GM21526 (cell line): ENCODE measurements at regions not wholly inside any gene's neighbourhood (a gene's known extent, or its start where the extent isn't known, plus 50 kb on each side); places are given as distances from the start of the nearest gene placed in this dataset.

Experiments used
- ATAC-seq: cut with Tn5 transposase; IDR thresholded peaks from one replicate; pipeline ENCODE4 v1.9.1; 2021; ENCODE audit warnings: moderate library complexity; ENCODE audit not compliant: unreplicated experiment, low FRiP score

- no peak for ATAC-seq
Observed at GRCh38 chr5:8135742-8136141, 266.8 kb downstream of the MTRR start.

- no peak for ATAC-seq
Observed at GRCh38 chr5:8136271-8136670, 267.3 kb downstream of the MTRR start.

GRCh38 chr5:8137941-8138550 lies 269.1 kb downstream of the MTRR start:
- ATAC-seq: no peak

GRCh38 chr5:8138884-8139283 lies 269.9 kb downstream of the MTRR start:
- no peak for ATAC-seq

- no peak for ATAC-seq
Observed at GRCh38 chr5:8150791-8151190, 281.8 kb downstream of the MTRR start.

GRCh38 chr5:8156706-8157105 lies 287.8 kb downstream of the MTRR start:
- ATAC-seq: no peak

GRCh38 chr5:8157320-8157822 lies 288.4 kb downstream of the MTRR start:
- ATAC-seq: no peak

- no peak for ATAC-seq
Observed at GRCh38 chr5:8176101-8176693, 307.2 kb downstream of the MTRR start.

GRCh38 chr5:8184455-8185063 lies 315.6 kb downstream of the MTRR start:
- peak; percentile 85 for ATAC-seq

GRCh38 chr5:8185852-8186251 lies 316.9 kb downstream of the MTRR start:
- no peak for ATAC-seq

- no peak for ATAC-seq
Observed at GRCh38 chr5:8188874-8189565, 320.1 kb downstream of the MTRR start.

GRCh38 chr5:8192840-8193239 lies 323.9 kb downstream of the MTRR start:
- no peak for ATAC-seq

- ATAC-seq: no peak
Observed at GRCh38 chr5:8196061-8196460, 327.1 kb downstream of the MTRR start.

- no peak for ATAC-seq
Observed at GRCh38 chr5:8208307-8208706, 339.4 kb downstream of the MTRR start.

GRCh38 chr5:8209500-8209899 lies 340.6 kb downstream of the MTRR start:
- ATAC-seq: no peak

GRCh38 chr5:8213701-8214240 lies 344.8 kb downstream of the MTRR start:
- no peak for ATAC-seq

GRCh38 chr5:8216921-8217320 lies 348.0 kb downstream of the MTRR start:
- ATAC-seq: no peak

GRCh38 chr5:8226148-8226547 lies 357.2 kb downstream of the MTRR start:
- no peak for ATAC-seq

- no peak for ATAC-seq
Observed at GRCh38 chr5:8227112-8227511, 358.2 kb downstream of the MTRR start.

- ATAC-seq: no peak
Observed at GRCh38 chr5:8229551-8229950, 360.6 kb downstream of the MTRR start.

- ATAC-seq: no peak
Observed at GRCh38 chr5:8230868-8231267, 361.9 kb downstream of the MTRR start.
